ENCODE measurements at regions not wholly inside any gene's neighbourhood (a gene's known extent, or its start where the extent isn't known, plus 50 kb on each side); places are given as distances from the start of the nearest gene placed in this dataset.

DNA sequence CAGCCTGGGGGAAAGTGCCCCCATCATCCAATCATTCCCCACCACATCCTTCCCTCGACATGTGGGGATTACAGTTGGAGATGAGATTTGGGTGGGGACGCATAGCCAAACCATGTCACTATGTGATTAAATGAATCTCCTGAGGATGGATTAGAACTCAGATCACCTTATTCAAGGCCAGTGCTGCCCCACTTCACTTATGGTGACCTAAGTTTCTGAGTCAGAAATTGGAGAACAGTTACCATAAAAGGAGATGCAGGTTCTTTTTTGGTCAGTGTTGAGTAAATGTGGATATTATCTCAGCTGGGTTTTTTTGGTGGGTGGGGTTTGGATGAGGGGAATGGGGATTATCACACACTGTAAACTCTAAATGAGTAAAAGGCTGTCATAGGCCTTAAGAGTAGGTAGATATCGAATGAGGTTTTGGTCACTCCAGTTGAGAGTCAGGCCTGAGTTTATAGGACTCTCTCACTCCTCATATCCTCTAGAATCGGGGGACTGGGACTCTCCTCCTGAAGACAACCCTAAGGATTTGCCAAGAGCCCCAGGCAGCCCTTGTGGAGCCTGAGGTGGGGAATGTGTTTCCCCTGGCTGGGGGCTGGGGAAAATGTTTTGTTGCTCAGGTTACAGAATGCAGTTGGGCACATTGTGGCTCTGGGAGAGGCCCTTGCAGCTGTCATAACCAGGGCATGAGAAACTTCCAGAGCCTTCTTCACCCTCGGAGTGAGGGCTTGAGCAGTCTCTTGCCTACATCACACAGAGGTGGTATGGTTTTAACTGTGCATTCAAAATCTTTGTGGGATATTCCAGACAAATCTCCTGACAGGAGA lies 213.0 kb downstream of the BAMBI start:
- no peak overlapping the region for H3K9ac ChIP-seq (ENCODE audit: control insufficient read depth, extremely low read depth, insufficient read depth, low read length)
- no peaks in the 10 kb centered on the region for H4K20me1 ChIP-seq (ENCODE audit: control insufficient read depth, extremely low read depth, insufficient read depth, low read length)
- dilution Hi-C loops (cut with MboI; ENCODE audit: extremely low pct_ligation_motif_present, low sequenced_read_pairs) = no loop called here
- TF ChIP-seq EZH2 (IDR thresholded peaks at IDR 0.05; ENCODE audit: low read length) (no peak), CTCF (optimal IDR thresholded peaks at IDR 0.05 in 1 of 3, IDR thresholded peaks at IDR 0.05 in 1 of 3, conservative IDR thresholded peaks at IDR 0.05 in 1 of 3; ENCODE audit: extremely low read depth in 1 of 3, insufficient read depth in 2 of 3, low read length in 3 of 3) (no peak)
- no peaks in the 10 kb centered on the region for H3K36me3 ChIP-seq (ENCODE audit: control insufficient read depth in 2 of 2, extremely low read depth in 1 of 2, insufficient read depth in 2 of 2, low read length in 2 of 2)
- H3K4me3 ChIP-seq (ENCODE audit: control insufficient read depth in 2 of 3, extremely low read depth in 1 of 3, insufficient read depth in 2 of 3, low read depth in 1 of 3, low read length in 3 of 3) = no peak overlapping the region
- H3K4me1 ChIP-seq (ENCODE audit: control insufficient read depth, extremely low read depth, insufficient read depth, low read length) = peaks cover 3% of the 10 kb centered on the region
- DNase-seq (ENCODE audit: low read depth, low spot score) (no peak), FAIRE-seq (no peak)
- H3K79me2 ChIP-seq (ENCODE audit: control insufficient read depth, insufficient read depth, low read length) = no peaks in the 10 kb centered on the region
- H3K27ac ChIP-seq (ENCODE audit: control insufficient read depth, insufficient read depth, low read length) = no peak overlapping the region
- H3K4me2 ChIP-seq (ENCODE audit: control insufficient read depth, extremely low read depth, insufficient read depth, low read depth, low read length) = no peak overlapping the region
- no peaks in the 10 kb centered on the region for H3K9me1 ChIP-seq (ENCODE audit: control insufficient read depth, extremely low read depth, insufficient read depth, low read length)
- no peak overlapping the region for H2AFZ ChIP-seq (ENCODE audit: control insufficient read depth, low read length)
- H3K27me3 ChIP-seq (ENCODE audit: control insufficient read depth, extremely low read depth, insufficient read depth, low read length) = no peaks in the 10 kb centered on the region
- H3K9me3 ChIP-seq (ENCODE audit: control insufficient read depth, low read depth, low read length) = no peaks in the 10 kb centered on the region

DNA sequence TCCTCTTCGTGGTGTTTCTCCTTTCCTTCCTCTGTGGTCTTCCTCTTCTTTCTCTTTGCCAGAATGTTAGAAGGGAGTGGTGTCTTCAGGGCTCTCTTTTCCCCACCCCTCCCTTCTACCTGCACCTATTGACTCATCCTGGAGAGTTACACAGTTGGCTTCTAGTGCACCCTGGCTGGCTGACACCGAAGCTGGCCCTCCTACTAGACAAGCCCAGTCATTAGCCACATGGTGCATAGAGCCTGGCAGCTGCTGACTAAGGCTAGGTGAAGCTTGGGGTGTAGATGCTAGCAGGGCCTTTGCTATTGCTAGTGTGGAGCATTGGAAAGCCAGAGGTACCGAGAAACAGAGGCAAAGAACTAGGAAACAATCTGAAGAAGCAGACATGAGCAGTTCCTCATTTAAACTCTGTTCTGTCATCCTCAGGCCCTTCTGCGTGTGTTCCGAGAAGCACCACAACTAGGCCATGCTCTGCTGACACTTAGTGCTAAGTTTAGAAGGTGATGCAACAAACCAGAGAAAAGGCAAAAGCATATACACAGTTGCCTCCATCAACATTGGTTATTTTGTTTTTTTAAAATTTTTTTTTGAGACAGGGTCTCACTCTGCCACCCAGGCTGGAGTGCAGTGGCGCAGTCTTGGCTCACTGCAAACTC lies 213.9 kb downstream of the BAMBI start:
- Histone ChIP-seq H3K9me1 (ENCODE audit: control insufficient read depth, extremely low read depth, insufficient read depth, low read length) (no peaks in the 10 kb centered on the region), H3K36me3 (ENCODE audit: control insufficient read depth in 2 of 2, extremely low read depth in 1 of 2, insufficient read depth in 2 of 2, low read length in 2 of 2) (no peaks in the 10 kb centered on the region), H3K4me2 (ENCODE audit: control insufficient read depth, extremely low read depth, insufficient read depth, low read depth, low read length) (no peak overlapping the region), H3K79me2 (ENCODE audit: control insufficient read depth, insufficient read depth, low read length) (no peaks in the 10 kb centered on the region), H3K9me3 (ENCODE audit: control insufficient read depth, low read depth, low read length) (no peaks in the 10 kb centered on the region), H3K27ac (ENCODE audit: control insufficient read depth, insufficient read depth, low read length) (no peak overlapping the region), H2AFZ (ENCODE audit: control insufficient read depth, low read length) (no peak overlapping the region), H3K9ac (ENCODE audit: control insufficient read depth, extremely low read depth, insufficient read depth, low read length) (no peak overlapping the region), H4K20me1 (ENCODE audit: control insufficient read depth, extremely low read depth, insufficient read depth, low read length) (no peaks in the 10 kb centered on the region), H3K4me1 (ENCODE audit: control insufficient read depth, extremely low read depth, insufficient read depth, low read length) (peaks cover 3% of the 10 kb centered on the region), H3K27me3 (ENCODE audit: control insufficient read depth, extremely low read depth, insufficient read depth, low read length) (no peaks in the 10 kb centered on the region), H3K4me3 (ENCODE audit: control insufficient read depth in 2 of 3, extremely low read depth in 1 of 3, insufficient read depth in 2 of 3, low read depth in 1 of 3, low read length in 3 of 3) (no peak overlapping the region)
- dilution Hi-C loops (cut with MboI; ENCODE audit: extremely low pct_ligation_motif_present, low sequenced_read_pairs) = no loop called here
- DNase-seq (ENCODE audit: low read depth, low spot score) (peak; percentile 26), FAIRE-seq (peak; percentile 43)
- no peak for TF ChIP-seq EZH2 (IDR thresholded peaks at IDR 0.05; ENCODE audit: low read length)
- peak in 2 of 3 experiments; percentile 26 to 38 for TF ChIP-seq CTCF (optimal IDR thresholded peaks at IDR 0.05 in 1 of 3, IDR thresholded peaks at IDR 0.05 in 1 of 3, conservative IDR thresholded peaks at IDR 0.05 in 1 of 3; ENCODE audit: extremely low read depth in 1 of 3, insufficient read depth in 2 of 3, low read length in 3 of 3)
